SHP77 treated with DMSO at 0.1 percent for 48 hours (cell line): ENCODE measurements at regions not wholly inside any gene's neighbourhood (a gene's known extent, or its start where the extent isn't known, plus 50 kb on each side); places are given as distances from the start of the nearest gene placed in this dataset.

ENCODE experiments used
- DNase-seq: peaks from one replicate; lab custom pipeline; 2025; lab: John Stamatoyannopoulos, UW

GRCh38 chr10:106183041-106183440 lies 981.5 kb downstream of the SORCS1 start:
- DNase-seq, result no peak

GRCh38 chr10:106182542-106182941 lies 982.0 kb downstream of the SORCS1 start:
- no peak for DNase-seq

- no peak for DNase-seq
Measured at GRCh38 chr10:106181501-106181900, 983.0 kb downstream of the SORCS1 start.

DNA sequence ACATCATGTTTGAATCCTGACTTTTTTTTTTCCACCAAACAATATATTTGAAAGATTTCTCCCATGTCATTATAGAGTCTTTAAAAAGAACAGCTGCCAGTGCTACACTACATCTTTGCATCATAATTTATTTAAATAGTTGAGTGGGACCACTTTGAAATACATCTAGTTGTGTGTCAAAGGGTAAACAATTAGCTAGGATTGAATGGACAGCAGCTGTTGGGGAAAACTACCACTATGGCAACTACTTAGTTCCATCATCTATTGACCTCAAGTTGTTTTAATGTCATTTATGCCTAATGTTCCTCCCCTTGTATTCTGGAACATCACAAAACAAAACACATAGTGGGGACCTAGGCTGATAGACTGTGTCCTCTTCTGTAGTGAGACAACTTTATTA lies 985.1 kb downstream of the SORCS1 start:
- DNase-seq, result no peak

DNA sequence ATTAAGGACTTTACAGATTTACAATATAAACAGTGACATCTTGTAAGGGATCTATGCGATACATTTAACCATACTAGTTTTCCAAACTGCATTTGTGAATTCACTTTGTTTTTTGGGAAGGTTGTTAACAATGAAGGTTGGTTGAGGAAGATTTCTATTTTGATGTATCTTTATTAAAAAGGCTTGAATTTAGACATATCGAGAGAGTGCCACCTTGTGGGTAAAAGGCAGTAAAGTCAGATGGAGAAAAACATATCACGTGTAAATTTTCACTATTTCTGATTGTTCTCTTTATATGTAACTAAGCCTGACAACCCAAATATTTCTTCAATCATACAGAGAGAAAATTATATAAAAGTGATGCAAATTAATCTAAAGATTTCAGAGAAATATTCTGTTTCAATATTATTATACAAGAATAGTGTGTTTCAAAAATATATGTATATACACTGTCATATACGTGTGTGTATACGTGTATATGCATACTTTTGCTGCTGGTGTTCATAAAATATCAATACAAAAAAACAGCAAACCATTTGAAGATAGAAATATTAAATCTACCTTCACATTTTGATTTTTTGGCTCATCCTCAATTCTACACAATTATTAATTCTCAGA lies 988.6 kb downstream of the SORCS1 start:
- DNase-seq, result peak; percentile 5

DNA sequence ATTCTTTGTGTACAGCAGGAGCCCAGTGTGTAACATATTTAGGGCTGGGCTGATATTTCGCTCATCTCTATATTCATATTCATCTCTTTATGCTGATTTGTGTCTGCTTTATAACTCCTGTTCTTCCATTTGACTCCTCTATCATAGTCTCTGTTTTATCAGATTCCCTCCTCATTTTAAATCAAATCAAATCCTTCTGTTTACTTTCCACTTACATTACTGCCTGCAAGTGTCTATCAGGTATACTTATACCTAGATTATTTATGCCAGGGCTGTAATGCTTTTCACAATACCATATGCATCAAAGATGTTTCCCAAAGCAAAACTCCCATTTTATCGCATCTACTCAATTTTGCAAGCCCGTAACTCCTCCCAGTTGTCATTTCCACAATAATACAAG lies 990.7 kb downstream of the SORCS1 start:
- no peak for DNase-seq

- no peak for DNase-seq
Measured at GRCh38 chr10:106169241-106169640, 995.3 kb downstream of the SORCS1 start.

GRCh38 chr10:106167946-106168345 lies 996.6 kb downstream of the SORCS1 start:
- no peak for DNase-seq

DNA sequence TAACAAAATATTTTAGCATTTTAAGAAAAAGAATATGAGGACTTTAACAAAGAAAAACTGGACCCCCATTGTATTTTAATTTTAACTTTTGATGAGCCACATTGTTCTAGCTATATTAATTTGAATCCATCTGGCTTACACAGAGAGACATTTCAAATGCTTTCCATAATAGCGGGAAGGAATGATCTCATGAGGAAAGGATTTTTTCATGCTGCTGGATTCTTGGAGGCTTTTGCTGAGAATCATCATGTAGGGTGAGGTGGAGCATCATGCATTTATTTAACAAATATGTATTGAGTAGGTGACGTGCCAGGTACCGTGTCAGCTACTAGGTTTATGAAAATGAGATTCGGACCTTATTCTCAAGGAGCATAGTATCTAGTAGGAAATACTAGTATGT lies 1006.3 kb downstream of the SORCS1 start:
- no peak for DNase-seq

DNA sequence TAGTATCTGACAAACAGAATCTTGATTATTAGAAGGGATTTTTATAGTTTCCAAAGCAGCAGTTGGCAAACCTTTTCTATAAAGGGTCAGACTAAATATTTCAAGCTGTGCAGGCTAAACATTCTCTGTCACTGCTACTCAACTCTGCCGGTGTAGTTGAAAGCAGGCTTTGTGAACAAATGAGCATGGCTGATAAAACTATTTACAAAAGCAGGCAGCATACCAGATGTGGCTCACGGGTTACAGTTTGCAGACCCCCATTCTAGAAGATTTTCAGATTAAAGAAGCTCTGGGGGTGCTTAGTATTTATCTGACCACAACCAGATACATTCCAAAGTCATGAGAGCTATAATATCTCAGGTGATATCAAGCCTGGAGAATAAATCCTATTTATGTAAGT lies 1017.5 kb downstream of the SORCS1 start:
- no peak for DNase-seq

- DNase-seq, result no peak
Measured at GRCh38 chr10:106139915-106140314, 1024.6 kb downstream of the SORCS1 start.

- DNase-seq, result no peak
Measured at GRCh38 chr10:106136175-106136574, 1028.3 kb downstream of the SORCS1 start.

DNA sequence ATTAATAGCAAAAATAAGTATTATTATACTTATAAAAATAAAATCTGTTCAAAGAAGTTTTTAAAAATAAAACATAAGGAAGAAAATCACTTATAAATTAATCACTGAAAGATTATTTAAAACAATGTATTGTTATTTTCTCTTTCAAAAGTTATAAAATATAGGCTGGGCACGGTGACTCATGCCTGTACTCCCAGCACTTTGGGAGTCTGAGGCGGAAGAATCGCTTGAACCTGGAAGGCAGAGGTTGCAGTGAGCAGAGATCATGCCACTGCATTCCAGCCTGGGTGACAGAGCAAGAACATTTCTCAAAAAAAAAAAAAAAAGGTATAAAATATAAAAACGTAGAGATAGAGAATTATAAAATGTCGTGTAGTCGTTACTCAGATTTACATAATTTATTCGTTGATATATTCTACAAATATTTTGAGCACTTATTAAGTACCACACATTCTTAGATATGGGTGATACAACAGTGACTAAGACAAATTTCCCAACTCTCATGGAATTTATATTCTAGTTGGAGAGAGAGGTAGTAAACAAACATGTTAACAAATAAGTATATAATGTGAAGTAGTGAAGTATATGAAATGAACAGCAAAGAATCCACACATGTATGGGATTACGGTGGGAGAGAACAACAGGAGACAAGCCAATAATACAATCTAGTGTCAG lies 1030.0 kb downstream of the SORCS1 start:
- no peak for DNase-seq

DNA sequence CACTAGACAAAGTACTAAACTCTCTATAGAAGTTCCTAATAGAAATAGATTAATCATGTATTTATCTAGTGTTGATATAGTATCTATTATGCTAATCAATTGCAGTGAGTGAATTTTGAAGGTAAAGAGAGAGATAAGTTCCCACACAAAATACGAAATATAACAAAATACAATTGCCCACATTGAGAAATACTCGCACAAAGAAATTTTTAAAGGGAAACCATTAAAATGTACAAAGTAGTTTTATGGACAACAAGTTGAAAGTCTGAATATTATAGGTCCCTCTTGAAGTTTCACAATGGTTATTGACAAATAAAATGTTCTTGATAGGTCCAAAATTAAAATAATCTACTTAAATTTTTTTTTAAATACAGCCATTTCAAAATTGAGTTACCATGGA lies 1031.1 kb downstream of the SORCS1 start:
- DNase-seq, result no peak

DNA sequence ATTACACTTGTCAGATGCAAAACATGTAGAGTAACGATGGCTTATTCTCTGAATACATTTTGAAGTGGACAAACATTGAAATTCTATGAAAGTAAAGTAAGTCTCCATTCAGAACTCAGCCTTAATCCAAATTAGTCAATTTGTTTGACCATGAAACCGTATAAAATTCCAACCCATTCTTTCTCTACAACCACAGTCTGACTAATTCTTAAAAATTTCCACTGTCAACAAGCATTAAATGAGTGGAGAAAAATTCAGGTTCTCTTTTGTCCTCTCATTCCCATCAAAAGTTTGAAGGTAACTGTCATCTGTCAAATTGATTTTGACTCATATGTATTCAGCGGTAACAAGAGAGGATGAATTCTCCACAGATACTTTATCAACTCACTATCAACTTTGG lies 1031.5 kb downstream of the SORCS1 start:
- DNase-seq, result no peak

DNA sequence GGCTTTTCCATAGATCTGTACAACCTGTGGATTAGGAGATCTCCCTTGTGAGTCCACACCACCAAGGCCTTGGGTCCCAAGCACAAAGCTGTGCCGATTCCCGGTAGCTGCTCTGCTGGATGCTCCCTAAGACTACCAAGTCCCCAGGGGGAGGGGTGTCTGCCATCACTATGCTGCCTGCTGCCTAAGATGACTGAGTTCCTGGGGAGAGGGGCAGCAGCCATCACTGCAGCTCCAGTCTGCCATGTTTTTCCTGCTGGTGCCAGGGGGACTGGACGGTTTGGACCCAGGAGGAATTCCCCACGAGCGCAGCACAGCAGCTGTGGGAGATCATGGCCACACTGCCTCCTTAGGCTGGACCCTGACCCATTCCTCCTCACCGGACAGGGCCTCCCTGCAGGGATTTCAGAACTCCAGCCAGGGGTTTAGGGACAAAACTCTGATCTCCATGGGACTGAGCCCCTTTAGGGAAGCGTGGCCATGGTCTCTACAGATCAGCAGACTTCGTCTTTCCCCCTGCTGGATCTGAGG lies 1049.8 kb downstream of the SORCS1 start:
- DNase-seq, result no peak

DNA sequence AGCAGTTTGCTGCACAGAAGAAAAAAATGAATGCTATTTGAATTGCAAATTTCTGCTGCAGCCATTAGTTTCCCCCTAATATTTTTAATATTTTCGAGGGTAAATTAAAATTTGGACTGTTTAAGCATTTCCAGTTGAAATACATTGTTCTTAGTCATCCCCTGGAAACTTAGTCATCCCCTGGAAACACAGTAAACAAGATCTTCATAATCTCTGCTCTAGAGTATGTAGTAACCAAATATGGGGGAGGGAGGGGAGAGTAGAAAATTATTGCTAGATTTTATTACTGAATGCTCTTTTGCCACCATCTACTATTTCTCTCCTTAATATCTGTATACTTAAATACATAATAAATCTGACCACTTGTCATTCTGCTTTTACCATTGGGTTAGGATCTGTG lies 1053.3 kb downstream of the SORCS1 start:
- no peak for DNase-seq

DNA sequence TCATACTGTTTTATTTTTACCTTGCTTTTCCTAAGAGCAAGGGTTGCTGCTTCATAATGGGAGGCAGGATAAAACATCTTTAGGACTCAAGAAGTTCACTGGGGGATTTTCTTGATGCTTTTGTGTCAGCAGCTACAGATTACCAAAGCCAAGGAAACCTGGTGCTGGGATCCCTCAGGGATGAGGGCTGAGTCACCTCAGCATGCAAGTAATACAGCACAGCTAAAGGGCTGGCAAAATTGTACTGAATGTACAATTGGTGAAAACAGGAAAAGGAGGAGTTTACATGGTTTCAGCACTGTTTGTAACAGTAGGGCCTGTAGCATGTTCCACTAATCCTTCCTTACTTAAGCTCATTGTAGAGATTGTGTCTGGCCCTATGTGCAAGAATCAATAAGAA lies 1056.8 kb downstream of the SORCS1 start:
- DNase-seq, result no peak

DNA sequence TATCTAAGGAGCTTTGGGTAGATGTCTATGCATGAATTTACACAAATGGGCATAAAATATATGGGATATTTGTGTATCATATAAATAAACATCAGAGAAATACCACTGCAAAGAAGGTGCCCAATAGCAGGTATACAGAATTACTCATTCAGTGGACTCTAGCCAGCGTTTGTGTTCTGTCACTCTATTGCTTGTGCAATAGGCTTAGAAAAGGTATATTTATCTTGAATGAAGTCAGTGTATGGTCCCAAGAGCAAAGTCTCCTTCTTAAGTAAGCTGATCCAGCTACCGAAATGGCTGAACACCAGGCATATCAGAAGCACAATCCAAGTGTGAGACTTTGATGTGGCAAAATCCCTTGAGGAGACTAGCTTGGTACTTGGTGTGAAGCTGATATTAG lies 1058.4 kb downstream of the SORCS1 start:
- no peak for DNase-seq

GRCh38 chr10:106089855-106090254 lies 1074.7 kb downstream of the SORCS1 start:
- no peak for DNase-seq

GRCh38 chr10:106086391-106086790 lies 1078.1 kb downstream of the SORCS1 start:
- DNase-seq, result no peak

DNA sequence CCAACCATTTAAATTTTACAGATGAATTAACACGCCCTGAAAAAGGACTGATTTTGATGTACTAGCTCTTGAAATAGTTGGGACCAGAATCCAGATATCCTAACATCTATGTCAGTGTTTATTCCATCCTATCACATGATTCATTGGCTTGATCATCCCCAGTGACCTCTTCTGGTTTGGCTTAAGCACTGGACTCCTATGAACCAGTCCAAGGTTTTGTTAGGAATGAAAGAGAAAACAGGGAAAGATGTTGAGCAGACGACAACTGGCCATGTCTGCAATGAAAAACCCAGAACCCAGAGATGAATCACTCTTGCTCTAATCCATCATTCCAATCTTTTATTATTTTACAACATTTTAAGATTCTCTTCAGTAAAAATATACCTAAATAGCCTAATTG lies 1080.9 kb downstream of the SORCS1 start:
- no peak for DNase-seq

GRCh38 chr10:106082865-106083264 lies 1081.6 kb downstream of the SORCS1 start:
- DNase-seq, result no peak
